NB4 (cell line): ENCODE measurements at regions not wholly inside any gene's neighbourhood (a gene's known extent, or its start where the extent isn't known, plus 50 kb on each side); places are given as distances from the start of the nearest gene placed in this dataset.

Source experiments
- DNase-seq: peaks from one replicate; pipeline ENCODE4 v3.0.0; 2010; ENCODE audit warnings: low read depth
- H3K4me3 ChIP-seq: one replicate; pipeline ENCODE4 v1.5.1; 2011; ENCODE audit warnings: mild to moderate bottlenecking, low read depth, low read length, moderate library complexity
- CTCF ChIP-seq: IDR thresholded peaks from one replicate; pipeline ENCODE4 v1.5.1; 2012; ENCODE audit warnings: low read depth, low read length
- MAX ChIP-seq: IDR thresholded peaks from 2 replicates; pipeline ENCODE4 v1.6.1; 2011; ENCODE audit warnings: low read depth, low read length
- MYC ChIP-seq: IDR thresholded peaks from 2 replicates; pipeline ENCODE4 v1.6.1; 2011; ENCODE audit warnings: low read depth, low read length
- POLR2A ChIP-seq: IDR thresholded peaks from 2 replicates; pipeline ENCODE4 v1.6.1; 2011; ENCODE audit warnings: mild to moderate bottlenecking; ENCODE audit not compliant: insufficient read length; ENCODE audit errors: extremely low read depth

- no peak for DNase-seq
- no peak for TF ChIP-seq MYC
- TF ChIP-seq POLR2A: no peak
- no peak for TF ChIP-seq CTCF
- no peak for TF ChIP-seq MAX
- no peak overlapping the region for H3K4me3 ChIP-seq
Measured at GRCh38 chr1:67947114-67947513, 103.3 kb downstream of the DIRAS3 start.

GRCh38 chr1:67945733-67946374, 104.6 kb downstream of the DIRAS3 start:
- TF ChIP-seq POLR2A (no peak), CTCF (no peak), MAX (no peak), MYC (no peak)
- no peak for DNase-seq
- no peak overlapping the region for H3K4me3 ChIP-seq

- no peak for DNase-seq
- TF ChIP-seq POLR2A (no peak), CTCF (no peak), MYC (no peak), MAX (no peak)
- no peak overlapping the region for H3K4me3 ChIP-seq
Measured at GRCh38 chr1:67942274-67942673, 108.2 kb downstream of the DIRAS3 start.

GRCh38 chr1:67941746-67942145, 108.5 kb upstream of the GNG12 start:
- TF ChIP-seq POLR2A (no peak), MYC (no peak), MAX (no peak), CTCF (no peak)
- no peak overlapping the region for H3K4me3 ChIP-seq
- no peak for DNase-seq

GRCh38 chr1:67941155-67941554, 107.9 kb upstream of the GNG12 start:
- no peak for DNase-seq
- TF ChIP-seq CTCF (no peak), POLR2A (no peak), MAX (no peak), MYC (no peak)
- H3K4me3 ChIP-seq: no peak overlapping the region

GRCh38 chr1:67939942-67940341, 106.7 kb upstream of the GNG12 start:
- no peak for DNase-seq
- TF ChIP-seq MYC (no peak), MAX (no peak), POLR2A (no peak), CTCF (no peak)
- no peak overlapping the region for H3K4me3 ChIP-seq
